Ramos (cell line): ENCODE measurements at regions not wholly inside any gene's neighbourhood (a gene's known extent, or its start where the extent isn't known, plus 50 kb on each side); places are given as distances from the start of the nearest gene placed in this dataset.

Experiments
- in situ Hi-C: fragments of 300-500 bp; cut with MboI; formaldehyde crosslinking; loops from one replicate; pipeline ENCODE4 v1.14.3; 2022; ENCODE audit warnings: low sequenced_read_pairs; ENCODE audit not compliant: unreplicated experiment

DNA sequence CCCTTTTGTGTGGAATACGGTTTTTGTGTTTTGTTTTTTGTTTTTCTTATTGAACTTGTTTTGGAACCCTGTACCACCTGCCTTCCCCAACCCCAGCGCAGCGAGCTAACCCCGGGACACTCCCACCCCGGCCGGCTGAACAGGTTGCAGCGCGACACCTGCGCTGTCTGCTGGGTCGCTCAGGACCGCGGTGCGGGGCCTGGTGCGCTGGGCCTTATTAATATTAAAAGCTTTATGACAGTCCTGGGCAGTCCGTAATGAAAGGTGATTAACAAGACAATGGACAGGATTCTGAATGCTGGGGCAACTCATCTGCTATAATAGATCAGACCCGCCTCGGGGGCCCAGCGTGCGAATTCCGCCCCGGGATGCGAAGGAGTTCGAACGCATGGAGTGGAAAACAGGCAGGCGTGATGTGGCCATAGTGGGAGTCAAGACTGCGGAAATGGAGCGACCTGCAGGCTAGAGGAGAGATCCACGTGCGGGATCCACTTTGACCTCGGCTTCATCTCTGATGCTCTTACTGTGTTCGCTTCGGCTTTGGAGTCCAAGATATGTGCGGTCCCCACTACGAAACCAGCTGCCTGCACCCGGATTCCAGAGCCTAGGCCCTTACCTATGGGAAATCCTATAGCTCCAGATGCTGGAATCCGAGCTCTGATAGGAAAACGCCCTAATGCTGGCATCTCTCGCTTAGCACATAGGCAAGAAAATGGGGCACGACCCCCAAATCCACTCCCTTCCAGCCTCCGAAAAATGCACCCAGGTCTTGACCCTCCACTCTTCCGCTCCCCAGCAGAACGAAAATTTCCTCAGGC lies 69.0 kb upstream of the TMEM33 start:
- in situ Hi-C loops = no loop called here

DNA sequence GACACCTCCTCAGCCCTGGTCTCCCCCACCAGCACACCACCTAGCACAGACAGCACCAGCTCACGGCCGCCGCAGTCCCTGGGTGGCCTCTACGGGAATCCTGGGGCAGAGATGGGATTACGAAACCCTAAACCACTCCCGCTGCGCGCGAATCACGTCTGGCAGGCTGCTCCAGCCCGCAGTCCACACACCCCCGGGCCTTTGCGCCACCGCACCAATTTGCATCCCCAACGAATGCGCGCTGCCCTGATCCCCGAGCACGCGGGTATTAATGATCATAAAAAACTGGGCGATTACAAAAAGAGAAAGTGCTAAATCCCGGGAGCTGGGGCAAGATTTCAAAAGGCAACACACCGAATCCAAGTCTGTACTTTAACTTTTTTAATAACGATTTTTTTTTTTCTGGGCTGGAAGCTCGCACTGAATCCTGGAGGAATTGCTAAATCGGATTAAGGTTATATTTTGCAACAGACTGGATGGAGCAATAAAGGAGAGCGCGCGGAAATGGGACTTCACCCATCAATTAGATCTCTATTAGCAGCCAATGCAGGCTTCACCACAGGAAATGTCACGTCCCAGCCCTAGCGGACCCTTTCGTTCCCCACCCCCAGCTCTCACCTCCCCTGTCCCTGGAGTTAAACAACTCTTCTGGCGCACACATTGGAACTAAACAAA lies 69.8 kb upstream of the TMEM33 start:
- in situ Hi-C loops = no loop called here

DNA sequence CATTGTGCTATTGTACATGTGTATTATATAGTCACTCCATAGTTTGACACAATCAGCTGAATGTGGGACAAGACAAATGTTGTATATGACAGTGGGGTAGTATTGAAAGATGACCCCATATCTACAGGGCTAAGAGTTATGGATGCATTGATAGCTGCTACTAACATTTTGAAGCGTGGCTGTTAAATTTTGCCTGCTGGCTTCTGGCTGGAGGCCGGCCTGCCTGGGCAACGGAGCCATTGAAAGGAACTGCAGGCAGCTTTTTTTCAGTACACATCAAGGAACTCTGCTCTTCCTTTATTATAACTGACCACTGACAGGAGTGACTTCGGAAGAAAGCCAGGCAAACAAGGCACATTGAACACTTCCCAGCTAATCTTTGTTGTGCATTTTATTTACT lies 76.1 kb upstream of the TMEM33 start:
- in situ Hi-C loops = no loop called here

DNA sequence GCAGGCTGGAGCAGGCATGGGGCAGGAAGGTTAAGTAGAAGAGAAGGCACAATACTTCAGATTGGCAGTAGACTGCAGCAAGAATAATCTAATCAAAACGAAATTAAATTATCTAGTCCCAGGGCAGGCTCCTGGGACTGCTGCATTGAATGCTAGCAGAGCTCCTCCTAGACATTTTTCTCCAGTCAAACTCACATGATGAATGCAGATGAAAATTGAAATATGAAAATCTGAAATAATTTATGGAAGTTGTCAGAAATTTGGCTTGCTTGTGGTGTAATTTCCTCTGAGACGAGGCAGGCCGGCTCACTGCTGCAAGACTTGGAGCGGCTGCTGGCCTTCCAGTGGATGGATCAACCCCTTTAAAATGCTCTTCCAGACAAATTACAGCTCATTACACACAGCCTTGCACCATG lies 78.0 kb upstream of the TMEM33 start:
- in situ Hi-C loops = no loop called here

DNA sequence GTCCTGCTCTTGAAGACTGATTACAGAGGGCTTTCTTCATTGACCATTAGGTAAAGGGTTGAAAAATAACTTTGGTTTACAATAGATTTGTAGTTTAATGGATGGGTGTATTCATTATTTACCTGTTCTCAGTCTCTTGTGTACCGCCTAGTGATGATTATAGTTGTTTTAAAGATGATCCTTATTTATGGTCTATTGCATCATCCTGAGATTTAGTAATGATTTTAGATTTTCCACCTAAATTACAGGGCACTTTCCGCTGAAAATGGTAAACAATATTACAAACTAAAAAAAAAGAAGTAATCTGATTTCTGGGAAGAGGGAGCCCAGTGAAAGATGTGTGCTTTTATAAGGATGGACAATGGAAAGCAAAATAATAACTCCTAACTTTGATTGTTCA lies 78.4 kb upstream of the TMEM33 start:
- in situ Hi-C loops = no loop called here

DNA sequence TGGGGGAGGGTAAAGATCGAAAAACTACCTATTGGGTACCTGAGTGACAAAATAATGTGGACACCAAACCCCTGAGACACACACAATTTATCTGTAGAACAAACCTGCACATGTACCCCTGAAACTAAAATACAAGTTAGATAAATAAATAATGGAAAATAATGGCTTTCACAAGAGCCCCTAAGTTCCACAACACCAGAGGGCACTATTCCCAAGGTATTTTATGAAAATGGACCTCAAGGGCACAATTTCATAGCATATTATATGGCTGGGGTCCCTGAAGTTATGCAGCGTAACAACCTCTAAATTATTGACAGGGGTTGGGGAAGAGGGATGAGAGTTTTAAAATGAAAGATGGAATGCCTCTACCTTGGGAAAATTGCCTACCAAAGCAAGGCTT lies 81.3 kb upstream of the TMEM33 start:
- in situ Hi-C loops = no loop called here

DNA sequence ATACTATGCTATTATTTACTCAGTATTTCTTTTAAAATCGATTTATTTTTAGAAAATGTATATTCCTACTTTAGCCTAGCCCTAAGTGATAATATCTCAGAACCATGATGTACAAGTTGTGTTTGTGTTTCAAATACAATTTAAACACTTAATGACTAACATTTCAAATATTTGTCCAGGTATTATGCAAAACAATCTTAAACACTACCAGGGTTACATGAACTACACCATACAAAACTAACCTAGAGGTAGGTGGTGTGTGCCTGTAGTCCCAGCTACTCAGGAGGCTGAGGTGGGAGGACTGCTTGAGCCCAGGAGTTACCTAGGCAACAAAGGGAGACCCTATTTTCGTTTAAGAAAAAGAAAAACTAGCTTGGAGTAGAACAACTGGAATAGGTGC lies 83.0 kb upstream of the TMEM33 start:
- in situ Hi-C loops = no loop called here

DNA sequence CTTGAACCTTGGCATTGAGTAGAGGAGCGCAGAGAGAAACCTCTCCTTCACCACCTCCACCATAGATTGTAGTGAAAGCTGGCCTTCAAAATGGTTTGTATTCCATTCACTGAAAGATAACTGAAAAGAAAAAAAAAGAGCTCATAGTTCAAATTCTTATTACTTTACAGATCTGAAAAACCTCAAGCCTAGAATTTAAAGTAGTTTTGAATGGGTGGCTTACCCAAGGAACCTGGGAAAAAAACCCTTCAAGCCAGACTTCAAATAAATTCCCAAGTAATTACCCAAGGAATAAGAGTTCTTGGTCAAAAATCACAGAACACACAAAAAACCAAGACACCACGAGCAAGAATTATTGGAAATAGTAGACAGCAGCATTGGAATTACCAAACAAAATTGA lies 83.6 kb upstream of the TMEM33 start:
- in situ Hi-C loops = no loop called here

DNA sequence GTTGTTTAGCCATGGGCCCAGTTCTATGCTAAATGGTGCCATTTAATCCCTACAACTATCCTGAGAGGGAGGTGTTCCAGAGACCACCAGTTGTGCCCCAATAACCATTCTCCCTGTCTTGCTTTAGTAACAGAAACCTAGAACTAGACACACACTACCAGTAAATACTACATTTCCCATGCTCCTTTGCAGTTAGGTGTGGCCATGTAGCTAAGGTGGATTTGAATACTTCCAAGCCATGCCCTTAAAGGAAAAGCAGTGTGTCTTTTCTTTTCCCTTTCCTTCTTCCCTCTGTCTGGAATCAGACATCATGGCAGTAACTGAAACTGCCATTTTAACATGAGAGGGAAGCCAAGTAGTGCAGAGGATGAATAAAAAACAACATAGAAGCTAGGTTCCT lies 90.9 kb upstream of the TMEM33 start:
- in situ Hi-C loops = no loop called here

DNA sequence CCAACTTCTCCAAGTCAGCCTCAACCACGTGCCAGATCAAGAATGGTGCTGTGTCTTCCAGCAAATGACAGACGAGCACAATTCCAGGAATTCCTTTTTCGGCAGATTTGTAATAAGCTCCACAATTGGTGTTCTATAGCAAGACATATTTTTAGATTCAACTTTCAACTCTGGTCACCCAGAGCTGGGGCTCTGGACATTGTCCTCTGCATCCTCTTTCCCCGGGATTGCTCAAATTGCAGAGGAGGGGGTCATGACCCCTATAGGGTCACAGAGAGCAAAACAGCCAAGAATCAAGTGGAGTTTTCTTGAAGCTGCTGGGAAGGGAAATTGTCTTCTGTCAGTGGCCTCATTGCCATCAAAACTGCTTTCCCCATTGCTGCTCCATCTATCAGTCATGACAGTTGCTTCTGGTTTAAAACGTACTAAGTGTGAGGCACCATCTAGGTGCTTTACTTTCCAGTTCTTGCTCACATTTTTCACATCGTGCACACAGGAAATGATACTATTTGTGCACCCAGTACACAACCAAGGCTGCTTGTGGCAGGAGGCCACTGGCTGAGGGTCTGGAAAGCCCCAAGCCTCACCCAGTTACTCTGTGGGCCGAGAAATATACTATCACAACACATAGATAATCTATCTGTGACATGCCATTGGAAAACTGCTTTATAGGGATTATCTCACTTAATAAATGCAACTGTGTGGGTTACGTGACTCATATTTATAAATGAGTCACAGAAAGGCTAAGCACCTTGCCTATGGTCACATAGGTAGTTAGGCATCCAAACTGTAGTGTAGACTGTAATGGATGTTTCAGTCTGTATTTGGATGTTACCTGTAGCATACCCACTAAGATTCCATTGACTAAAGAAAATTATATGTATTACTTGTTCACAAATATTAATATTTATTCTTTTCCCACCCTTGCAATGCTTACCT lies 91.7 kb upstream of the PHOX2B start:
- in situ Hi-C loops = no loop called here

DNA sequence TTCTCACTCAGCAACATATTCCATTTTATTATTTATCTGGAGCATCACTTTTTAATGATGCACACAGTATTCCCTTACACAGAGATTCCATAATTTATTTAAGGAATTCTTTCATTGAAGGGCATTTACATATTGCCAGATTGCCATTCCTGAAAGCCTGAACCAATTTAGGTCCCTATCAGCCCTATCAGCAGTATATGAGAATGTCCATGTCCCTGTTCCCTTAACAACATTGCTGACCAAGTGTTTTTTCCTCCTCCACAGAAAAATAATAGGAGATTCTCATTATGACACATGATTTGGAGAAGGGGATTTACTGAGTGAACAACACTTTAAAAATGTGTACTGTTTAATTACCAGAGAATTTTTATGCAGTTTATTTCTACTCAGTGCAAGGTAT lies 90.1 kb upstream of the PHOX2B start:
- in situ Hi-C loops = no loop called here

DNA sequence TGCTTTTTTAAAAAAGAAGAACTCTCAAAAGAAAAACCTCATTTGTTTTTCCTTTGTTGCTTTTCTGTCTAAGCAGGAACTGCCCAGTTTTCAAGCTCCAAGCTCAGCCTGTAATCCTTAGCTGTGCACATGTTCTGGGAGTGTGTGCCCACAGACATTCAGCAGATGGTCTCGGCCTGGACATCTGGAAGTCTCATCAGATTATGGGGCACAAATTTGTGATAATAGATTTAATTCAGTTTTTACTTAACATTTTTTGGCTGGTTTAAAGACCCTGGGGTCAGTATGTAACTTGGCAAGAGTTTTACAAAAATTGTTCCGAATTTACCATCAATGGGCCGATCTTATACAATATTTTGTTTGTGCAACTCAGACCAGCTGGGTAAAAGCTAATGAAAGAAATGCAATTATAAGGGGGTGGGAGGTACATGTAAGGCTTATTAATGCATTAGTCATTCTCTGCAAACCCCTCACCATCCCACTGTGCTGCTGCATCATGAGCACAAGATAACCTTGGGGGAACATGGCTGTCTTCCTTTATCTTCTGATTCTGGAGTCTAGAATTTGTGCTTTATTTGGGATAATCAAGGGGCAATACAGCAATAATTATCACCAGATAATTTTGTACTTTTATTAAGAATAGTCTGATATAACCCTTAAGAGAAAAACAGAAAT lies 86.9 kb upstream of the PHOX2B start:
- in situ Hi-C loops = no loop called here

DNA sequence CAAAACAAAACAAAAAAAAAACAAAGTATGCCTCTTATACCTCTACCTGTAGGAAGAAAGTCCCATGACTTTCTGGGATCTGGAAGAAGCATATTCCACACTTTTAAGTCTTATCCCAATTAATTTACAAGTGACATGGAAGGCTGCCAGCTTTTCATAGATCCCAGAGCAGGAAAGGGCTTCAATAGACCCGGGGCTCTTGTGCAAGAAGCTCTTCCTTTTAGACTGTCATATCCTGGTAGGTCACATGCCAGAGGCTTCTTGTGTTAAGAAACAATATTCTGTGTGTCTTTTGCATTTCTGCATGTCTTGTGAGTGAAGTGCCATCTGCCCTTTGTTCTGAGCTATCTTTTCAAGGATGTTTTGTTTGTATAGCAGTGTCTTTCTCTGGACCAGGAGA lies 84.4 kb upstream of the PHOX2B start:
- in situ Hi-C loops = no loop called here

DNA sequence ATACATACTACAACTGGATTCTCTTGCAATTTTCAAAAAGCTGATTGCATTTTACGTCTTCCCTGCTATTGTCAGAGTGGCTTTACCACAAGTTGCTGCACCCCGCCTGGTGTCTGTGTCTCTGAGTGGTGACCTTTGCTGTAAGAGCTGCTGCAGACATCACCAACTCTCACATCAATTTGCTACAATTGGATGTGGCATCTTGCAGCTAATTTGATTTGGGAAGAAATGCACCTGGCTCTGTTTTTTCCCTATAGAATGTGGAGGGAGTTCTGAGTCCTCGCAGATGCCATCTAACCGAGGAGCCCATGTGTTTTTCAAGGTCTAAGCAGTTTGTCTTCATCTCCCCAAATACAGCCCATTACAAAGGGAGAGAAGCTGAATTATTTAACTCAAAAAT lies 73.8 kb upstream of the PHOX2B start:
- in situ Hi-C loops = no loop called here

DNA sequence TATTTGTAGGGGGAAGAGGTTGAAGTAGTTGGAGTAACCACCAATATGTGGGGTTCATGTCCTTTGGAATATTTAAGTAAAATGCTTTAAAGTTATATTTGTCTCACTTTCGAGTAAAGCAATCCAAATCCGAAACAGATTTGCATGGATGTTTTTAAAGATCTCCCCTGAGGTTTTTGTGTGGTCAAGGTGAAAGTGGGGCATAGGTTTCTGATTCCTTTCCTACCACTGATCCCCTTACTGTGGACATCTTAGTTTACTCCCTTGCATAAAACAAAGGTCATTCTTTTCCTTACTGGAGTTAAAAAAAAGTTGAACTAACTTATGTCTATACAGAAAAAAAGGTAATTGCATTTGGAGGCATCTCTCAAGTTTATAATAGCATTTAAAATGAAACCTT lies 71.9 kb upstream of the PHOX2B start:
- in situ Hi-C loops = no loop called here

DNA sequence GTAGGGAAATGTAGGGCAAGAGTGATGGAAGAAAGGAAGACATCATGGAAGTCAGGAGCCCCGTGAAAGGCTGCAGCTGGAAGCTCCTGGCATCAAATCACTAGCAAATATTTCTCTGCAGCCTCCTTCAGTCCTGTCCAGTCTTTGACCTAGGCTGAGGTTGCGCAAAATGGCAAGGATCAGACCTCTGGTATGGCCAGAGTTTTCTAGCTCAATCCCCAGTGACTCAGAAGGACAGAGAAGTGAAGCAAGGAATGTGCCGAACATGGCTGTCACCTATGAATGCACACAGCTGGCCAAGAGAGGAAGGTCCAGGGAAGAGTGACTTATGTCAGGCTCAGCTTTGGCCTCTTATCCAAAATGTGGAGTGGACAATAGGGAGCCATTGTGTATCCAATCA lies 71.1 kb upstream of the PHOX2B start:
- in situ Hi-C loops = no loop called here

DNA sequence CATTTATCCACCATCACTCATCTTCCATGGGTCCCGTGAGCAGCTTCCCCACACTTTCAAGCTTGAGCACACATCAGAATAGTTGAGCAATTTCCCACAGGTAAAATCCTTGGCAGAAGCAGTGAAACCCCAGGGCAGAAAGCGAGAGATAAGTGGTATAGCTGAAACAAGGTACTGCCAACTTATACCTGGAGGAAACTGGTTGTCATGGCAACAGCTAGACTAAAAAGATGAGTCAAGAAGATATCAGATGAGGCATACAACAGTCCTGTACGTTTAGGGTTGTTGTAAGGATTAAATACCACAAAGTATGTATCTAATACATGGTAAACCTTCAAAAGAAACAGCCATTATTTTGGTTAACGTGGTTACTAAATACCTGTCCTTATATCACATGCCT lies 66.9 kb upstream of the PHOX2B start:
- in situ Hi-C loops = no loop called here

DNA sequence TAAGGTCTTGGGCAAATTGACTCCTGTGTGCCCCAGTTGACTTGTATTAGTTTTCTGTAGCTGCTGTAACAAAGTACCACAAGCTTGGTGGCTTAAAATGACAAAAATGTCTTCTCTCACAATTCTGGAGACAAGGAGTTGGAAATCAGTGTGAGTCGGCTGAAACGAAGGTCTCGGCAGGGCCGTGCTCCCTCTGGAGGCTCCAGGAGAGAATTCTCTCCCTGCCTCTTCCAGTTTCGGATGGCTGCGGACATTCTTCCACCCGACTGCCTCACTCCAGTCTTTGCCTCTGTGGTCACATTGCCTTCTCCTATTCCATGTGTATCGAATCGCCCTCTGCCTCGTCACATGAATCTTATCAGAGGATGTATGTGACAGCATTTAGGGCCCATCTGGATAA lies 66.0 kb upstream of the PHOX2B start:
- in situ Hi-C loops = no loop called here

DNA sequence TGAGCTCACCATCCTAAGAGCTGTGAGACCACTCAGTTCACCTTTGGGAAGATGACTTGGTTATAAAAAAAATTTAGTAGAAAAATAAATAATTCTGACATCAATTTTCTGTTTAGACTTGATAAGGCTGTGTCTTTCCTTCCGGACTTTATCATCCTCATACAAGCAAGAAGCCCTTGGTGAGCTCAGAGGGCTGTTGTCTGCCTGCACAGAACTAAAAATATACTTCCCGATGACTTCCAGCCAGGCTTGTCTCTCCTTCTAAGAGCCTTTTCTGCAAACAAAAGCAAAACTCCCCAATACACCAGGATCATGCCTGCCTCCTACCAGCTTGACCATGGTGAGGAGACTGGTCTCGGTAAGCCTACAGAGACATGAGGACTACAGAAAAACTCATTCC lies 58.3 kb upstream of the PHOX2B start:
- in situ Hi-C loops = no loop called here

DNA sequence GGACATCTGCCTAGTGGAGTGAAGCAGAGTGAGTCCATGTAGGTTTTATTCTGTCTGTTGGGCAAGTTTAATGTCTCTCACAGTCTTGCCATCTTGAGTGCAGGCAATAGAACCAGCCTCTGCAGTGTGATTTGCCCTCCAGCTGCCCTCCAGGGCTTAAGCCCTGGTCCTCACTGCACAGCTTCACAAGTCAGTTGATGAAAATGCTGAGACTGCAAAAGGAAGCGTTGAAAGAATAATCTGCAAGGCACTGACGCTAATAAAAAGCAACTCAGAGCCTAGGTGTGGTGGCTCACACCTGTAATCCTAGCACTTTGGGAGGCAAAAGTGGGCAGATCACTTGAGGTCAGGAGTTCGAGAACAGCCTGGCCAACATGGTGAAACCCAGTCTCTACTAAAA lies 54.1 kb upstream of the PHOX2B start:
- in situ Hi-C loops = no loop called here
